ENCODE measurements at regions not wholly inside any gene's neighbourhood (a gene's known extent, or its start where the extent isn't known, plus 50 kb on each side); places are given as distances from the start of the nearest gene placed in this dataset.

DNA sequence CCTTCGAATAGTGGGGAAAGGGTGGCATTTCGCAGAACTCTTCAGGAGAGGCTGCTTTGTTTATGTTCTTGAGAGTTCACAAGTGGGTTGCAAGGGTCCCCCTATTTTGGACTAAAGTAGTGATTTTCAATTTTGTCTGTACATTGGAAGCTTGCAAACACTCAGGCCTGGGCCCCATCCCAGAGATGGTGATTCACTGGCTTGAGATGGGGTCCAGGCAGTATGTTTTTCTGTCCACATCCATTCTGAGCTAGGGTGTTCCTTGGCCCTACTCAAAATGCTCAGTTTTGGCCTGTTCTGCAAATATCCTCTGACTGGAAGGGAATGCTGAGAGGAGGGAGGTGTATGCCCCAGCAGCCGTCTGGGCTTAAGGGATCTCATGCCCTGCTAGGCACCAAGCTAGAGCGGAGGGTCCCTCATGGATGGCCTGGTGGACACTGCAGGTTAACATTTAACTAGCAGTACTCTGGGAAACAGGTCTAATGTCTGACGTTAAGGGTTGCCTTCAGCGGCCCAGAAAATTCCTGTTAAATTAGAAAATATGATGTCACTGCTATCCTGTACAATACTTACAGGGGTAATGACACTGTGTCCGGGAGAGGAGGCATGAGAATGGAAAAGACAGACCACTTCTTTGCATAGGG lies 181.4 kb downstream of the OPA1 start:
- TF ChIP-seq, protein P1, sequence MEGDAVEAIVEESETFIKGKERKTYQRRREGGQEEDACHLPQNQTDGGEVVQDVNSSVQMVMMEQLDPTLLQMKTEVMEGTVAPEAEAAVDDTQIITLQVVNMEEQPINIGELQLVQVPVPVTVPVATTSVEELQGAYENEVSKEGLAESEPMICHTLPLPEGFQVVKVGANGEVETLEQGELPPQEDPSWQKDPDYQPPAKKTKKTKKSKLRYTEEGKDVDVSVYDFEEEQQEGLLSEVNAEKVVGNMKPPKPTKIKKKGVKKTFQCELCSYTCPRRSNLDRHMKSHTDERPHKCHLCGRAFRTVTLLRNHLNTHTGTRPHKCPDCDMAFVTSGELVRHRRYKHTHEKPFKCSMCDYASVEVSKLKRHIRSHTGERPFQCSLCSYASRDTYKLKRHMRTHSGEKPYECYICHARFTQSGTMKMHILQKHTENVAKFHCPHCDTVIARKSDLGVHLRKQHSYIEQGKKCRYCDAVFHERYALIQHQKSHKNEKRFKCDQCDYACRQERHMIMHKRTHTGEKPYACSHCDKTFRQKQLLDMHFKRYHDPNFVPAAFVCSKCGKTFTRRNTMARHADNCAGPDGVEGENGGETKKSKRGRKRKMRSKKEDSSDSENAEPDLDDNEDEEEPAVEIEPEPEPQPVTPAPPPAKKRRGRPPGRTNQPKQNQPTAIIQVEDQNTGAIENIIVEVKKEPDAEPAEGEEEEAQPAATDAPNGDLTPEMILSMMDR (IDR thresholded peaks at IDR 0.05; ENCODE audit: control insufficient read depth, extremely low read depth, insufficient read depth): no peak
- H3K4me3 ChIP-seq (ENCODE audit: low read depth, low read length): no peak overlapping the region
- no peak for DNase-seq (ENCODE audit: low read depth)

DNA sequence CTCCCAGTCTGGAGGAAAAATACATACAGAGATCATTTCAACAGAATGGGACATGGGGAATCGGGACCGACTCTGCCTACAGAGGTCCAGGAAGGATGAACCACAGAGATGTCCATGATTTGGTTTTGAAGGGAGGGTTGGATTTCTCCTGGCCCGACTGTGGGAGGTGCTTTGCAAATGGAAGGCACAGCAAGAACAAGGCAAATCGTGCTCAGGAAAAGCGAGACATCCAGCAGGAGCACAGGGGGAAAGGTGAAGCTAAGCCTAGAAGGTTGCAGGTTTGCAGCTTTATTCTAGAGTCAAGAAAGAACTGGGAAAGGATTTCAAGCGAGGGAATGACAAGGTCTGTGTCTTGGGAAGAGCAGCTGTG lies 181.9 kb downstream of the OPA1 start:
- TF ChIP-seq, protein P1 (IDR thresholded peaks at IDR 0.05; ENCODE audit: control insufficient read depth, extremely low read depth, insufficient read depth): no peak
- H3K4me3 ChIP-seq (ENCODE audit: low read depth, low read length): no peak overlapping the region
- DNase-seq (ENCODE audit: low read depth): no peak

DNA sequence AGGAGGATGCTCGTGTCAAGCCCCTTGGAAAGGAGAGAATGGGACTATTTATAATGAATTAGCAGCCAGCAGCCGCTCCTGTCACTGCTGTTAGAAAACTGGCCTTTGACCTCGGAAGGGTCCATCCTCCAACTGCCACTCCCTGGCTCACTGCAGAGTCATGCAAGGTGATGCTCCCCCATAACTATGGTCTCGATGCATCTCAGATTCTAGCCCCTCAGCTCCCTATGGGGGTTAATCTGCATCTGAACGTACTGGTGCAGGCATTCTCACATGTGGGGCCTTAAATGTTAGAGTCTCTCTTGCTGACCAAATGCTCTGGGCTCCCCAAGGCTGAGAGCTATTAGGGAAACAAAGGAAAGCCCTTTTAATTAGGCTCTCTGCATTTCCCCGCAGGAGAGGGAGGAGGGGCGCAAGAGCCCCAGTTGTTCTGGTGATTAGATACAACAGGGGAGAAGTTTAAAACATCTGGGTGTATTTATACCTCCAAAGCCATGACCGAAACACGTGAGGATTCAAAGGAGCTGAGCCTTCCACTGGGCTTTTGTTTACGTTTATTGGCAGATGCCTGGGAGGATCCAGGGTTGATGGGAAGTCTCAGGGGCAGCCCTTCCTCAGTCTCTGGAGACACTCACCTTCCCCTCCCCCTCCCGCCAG lies 182.5 kb downstream of the OPA1 start:
- H3K4me3 ChIP-seq (ENCODE audit: low read depth, low read length): no peak overlapping the region
- no peak for DNase-seq (ENCODE audit: low read depth)
- TF ChIP-seq, protein P1 (IDR thresholded peaks at IDR 0.05; ENCODE audit: control insufficient read depth, extremely low read depth, insufficient read depth): no peak

DNA sequence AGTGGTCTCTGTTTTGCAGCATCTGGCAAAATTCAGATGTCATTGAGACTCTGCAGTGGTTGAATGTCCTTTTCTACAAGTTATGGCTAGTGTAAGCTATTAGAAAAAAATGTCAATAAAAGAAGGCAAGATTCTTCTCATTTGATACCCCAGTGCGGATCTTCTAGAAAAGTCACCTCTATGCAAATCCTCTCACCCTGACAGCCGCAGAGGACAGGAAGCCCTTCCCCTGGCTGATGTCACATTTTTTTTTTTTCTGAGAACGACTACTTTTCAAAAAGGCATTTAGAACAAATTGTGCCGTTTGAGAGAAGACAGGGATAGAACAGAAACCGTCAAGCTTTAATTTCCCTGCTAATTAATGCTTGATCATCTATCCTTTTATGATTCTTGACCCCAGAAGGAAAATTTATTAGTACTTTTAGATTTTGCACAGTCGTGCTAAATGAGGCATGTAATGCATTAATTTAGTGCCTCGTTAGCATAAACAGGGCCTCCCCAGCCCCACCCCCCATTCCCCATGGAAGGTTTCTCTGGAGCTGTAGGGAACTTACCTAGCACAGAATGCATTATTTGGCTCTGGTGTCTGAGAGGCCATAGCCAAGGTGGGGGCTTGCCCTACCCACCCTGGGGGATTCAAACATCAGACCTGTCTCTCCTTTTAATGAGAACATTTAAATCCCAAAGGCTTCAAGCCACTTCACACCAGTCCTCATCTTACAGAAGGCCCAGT lies 183.8 kb downstream of the OPA1 start:
- TF ChIP-seq, protein P1 (IDR thresholded peaks at IDR 0.05; ENCODE audit: control insufficient read depth, extremely low read depth, insufficient read depth): no peak
- DNase-seq (ENCODE audit: low read depth): no peak
- H3K4me3 ChIP-seq (ENCODE audit: low read depth, low read length): no peak overlapping the region

GRCh38 chr3:193777524-193777923 lies 184.5 kb downstream of the OPA1 start:
- DNase-seq (ENCODE audit: low read depth): no peak
- TF ChIP-seq, protein P1 (IDR thresholded peaks at IDR 0.05; ENCODE audit: control insufficient read depth, extremely low read depth, insufficient read depth): no peak
- no peak overlapping the region for H3K4me3 ChIP-seq (ENCODE audit: low read depth, low read length)

DNA sequence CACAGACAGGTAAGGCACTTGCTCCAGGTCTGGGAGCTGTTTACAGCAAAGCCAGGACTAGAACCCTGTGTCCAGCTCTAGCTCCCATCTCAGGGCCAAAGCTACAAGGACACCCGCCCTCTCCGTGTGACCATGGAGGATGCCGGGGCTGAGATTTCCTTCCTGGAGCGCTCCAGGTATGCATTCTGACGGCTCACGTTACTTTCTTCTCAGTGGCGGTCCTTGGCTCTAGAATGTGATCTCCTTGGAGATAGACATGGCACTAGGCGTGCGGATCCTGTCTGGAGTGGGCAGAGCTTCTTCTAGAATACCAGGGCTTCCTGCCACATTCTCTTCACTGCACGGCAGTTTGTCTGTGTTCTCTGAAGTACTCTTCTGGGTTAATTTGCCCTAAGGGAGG lies 185.7 kb downstream of the OPA1 start:
- DNase-seq (ENCODE audit: low read depth): no peak
- TF ChIP-seq, protein P1 (IDR thresholded peaks at IDR 0.05; ENCODE audit: control insufficient read depth, extremely low read depth, insufficient read depth): no peak
- no peak overlapping the region for H3K4me3 ChIP-seq (ENCODE audit: low read depth, low read length)

Measured in LNCaP clone FGC (cell line).